ENCODE measurements at regions not wholly inside any gene's neighbourhood (a gene's known extent, or its start where the extent isn't known, plus 50 kb on each side); places are given as distances from the start of the nearest gene placed in this dataset.

DNA sequence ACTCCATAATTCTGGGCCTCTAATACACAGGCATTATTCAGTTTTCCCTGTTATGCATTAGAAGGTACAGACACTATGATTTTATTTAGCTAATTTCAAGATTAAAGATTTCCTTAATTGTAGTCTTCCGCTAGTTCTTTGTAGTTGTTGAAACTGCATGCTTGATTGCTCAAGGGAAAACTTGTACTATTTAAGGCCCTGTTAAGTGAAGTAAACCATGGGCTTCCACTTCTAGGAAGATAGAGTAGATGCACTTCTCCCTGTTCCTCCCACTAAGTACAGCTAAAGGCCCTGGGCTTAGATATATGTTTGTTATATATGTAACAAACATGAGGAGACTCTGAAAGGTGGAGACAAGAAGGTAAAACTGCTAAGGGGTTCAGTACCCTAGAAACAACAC, 215.8 kb upstream of the LEF1 start:
- TF ChIP-seq, protein P1, sequence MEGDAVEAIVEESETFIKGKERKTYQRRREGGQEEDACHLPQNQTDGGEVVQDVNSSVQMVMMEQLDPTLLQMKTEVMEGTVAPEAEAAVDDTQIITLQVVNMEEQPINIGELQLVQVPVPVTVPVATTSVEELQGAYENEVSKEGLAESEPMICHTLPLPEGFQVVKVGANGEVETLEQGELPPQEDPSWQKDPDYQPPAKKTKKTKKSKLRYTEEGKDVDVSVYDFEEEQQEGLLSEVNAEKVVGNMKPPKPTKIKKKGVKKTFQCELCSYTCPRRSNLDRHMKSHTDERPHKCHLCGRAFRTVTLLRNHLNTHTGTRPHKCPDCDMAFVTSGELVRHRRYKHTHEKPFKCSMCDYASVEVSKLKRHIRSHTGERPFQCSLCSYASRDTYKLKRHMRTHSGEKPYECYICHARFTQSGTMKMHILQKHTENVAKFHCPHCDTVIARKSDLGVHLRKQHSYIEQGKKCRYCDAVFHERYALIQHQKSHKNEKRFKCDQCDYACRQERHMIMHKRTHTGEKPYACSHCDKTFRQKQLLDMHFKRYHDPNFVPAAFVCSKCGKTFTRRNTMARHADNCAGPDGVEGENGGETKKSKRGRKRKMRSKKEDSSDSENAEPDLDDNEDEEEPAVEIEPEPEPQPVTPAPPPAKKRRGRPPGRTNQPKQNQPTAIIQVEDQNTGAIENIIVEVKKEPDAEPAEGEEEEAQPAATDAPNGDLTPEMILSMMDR (conservative IDR thresholded peaks at IDR 0.05; ENCODE audit: low read length) = no peak
- TF ChIP-seq EZH2phosphoT487 (IDR thresholded peaks at IDR 0.05; ENCODE audit: borderline replicate concordance, low read depth, low read length) = no peak

All from OCI-LY7 (cell line).